ENCODE measurements at regions not wholly inside any gene's neighbourhood (a gene's known extent, or its start where the extent isn't known, plus 50 kb on each side); places are given as distances from the start of the nearest gene placed in this dataset.
"Not testable (repeated sequence)": the region's sequence is repeated elsewhere in the genome, so short reads cannot be mapped to it uniquely, and the experiment has no call there.

- DNase-seq (ENCODE audit: low read depth in 1 of 2, low spot score in 2 of 2); H3K4me3 ChIP-seq; H3K9me3 ChIP-seq (replicated peaks); H3K4me1 ChIP-seq (replicated peaks); H3K27ac ChIP-seq; H3K36me3 ChIP-seq: not testable (repeated sequence)
- H3K27me3 ChIP-seq (replicated peaks), result peaks cover 23% of the 10 kb centered on the region
Observed at GRCh38 chr7:39833865-39834634, 116.0 kb upstream of the CDK13 start.

- Histone ChIP-seq H3K27ac (no peak overlapping the region), H3K27me3 (replicated peaks) (no peaks in the 10 kb centered on the region; the same call in 1 of the 2 replicates), H3K36me3 (no peaks in the 10 kb centered on the region), H3K4me1 (replicated peaks) (no peaks in the 10 kb centered on the region), H3K9me3 (replicated peaks) (no peaks in the 10 kb centered on the region), H3K4me3 (no peak overlapping the region)
- DNase-seq (ENCODE audit: low read depth in 1 of 2, low spot score in 2 of 2), result no peak
Observed at GRCh38 chr7:39838326-39838725, 111.7 kb upstream of the CDK13 start.

DNA sequence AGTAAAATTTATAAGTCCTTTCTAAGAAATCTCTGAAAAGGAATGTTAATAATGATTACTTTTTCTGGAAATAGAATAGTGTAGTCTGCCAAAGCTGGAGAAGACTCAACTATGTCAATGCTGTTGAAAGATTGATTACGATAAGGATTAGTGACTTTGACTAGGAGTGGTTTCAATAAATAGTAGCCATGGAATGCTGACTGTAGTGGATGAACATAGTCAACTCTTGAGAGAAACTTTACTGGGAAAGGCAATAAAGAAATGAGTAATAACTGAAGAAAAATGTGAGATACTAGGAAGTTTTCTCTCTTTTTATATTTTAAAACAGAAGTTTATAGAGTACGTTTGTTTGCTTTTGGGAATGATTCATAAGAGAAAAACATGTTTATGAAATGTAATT is 105.0 kb upstream of the CDK13 start:
- no peak for DNase-seq (ENCODE audit: low read depth in 1 of 2, low spot score in 2 of 2)
- Histone ChIP-seq H3K4me1 (replicated peaks) (no peaks in the 10 kb centered on the region), H3K4me3 (no peak overlapping the region), H3K36me3 (no peaks in the 10 kb centered on the region), H3K27ac (no peak overlapping the region), H3K9me3 (replicated peaks) (no peaks in the 10 kb centered on the region; the same call in 1 of the 2 replicates), H3K27me3 (replicated peaks) (no peaks in the 10 kb centered on the region)

DNA sequence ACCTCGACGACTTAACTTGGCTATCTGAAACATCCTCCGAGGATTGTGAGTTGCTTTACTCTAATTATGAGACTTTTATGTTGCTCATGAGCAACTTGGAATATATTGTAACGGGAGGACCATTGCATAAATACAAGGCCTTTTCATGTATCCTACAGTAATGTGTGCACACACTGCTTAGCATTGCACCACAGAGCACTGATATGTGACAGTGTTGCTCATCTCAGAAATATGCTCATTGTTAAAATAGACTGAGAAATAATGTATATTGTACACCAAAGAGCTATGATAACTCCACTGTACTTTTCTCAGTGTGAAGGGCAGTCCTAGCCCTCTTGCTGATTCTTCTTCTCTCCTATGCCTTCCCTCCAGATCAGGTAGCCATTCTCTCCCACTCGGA is 102.8 kb upstream of the CDK13 start:
- no peaks in the 10 kb centered on the region for H3K4me1 ChIP-seq (replicated peaks)
- no peaks in the 10 kb centered on the region for H3K36me3 ChIP-seq
- H3K27ac ChIP-seq, result no peak overlapping the region
- H3K4me3 ChIP-seq, result no peak overlapping the region
- H3K9me3 ChIP-seq (replicated peaks), result no peaks in the 10 kb centered on the region; the same call in 1 of the 2 replicates
- H3K27me3 ChIP-seq (replicated peaks), result no peaks in the 10 kb centered on the region
- no peak for DNase-seq (ENCODE audit: low read depth in 1 of 2, low spot score in 2 of 2)

DNA sequence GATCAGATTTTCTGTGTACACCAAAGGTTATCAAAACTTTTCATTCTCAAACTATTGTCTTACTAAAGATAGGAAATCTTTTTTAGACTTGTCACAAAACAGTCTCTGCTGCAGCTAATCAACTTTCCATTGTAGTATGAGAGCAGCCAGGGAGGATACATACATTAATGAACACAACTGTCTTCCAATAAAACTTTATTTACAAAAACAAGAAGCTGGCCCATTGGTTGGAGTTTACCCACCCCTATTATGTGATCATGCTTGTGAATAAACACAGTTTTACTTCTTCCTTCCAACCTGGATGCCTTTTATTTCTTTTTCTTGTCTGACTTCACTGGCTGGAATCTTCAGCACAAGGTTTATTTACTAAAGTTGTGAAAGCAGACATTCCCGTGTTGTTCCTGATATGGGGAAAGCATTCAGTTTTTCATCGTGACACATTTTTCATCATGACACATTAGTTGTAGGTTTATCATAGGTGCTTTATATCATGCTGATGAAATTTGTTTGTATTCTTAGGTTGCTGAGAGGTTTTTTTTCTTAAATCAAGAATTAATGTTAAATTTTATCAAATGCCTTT is 98.5 kb upstream of the CDK13 start:
- no peaks in the 10 kb centered on the region for H3K36me3 ChIP-seq
- 0 out of 2 replicates have a peak, but pooled peaks cover 4% of the 10 kb centered on the region for H3K27me3 ChIP-seq (replicated peaks)
- H3K27ac ChIP-seq, result no peak overlapping the region
- H3K9me3 ChIP-seq (replicated peaks), result no peaks in the 10 kb centered on the region; the same call in 1 of the 2 replicates
- H3K4me3 ChIP-seq, result no peak overlapping the region
- no peaks in the 10 kb centered on the region for H3K4me1 ChIP-seq (replicated peaks)
- no peak for DNase-seq (ENCODE audit: low read depth in 1 of 2, low spot score in 2 of 2)

DNA sequence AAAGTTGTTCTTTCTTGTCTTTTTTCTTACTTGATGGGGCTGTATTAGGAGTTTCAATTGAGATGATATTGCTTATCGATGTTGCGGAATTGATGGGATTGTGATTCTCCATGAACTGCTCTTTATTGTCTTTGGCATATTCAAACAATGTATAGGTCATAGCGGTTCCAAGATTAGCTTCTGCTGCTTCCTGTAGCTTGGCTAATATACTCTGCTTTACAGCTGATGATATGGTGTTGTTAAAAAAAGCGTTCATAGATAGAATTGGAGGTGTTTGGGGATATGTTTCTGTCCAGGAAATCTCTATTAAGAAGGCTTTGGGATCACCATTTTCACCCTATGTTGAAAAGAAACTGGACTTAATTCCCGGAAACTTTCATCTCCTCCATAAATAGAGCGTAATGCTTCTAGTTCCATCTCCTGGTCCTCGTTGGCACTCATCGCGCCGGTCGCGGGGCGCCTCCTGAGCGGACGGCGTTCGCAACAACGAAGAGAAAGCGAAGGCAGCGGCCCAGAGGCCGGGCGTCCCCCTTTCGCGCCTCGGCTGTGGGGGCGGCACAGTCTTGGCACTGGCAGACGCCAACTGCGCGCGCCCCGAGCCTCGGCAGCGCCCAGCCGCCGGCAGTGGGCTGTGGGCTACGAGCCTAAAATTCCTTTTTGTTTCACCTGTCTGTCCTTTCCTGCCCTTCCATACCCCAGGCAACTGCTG is 95.3 kb upstream of the CDK13 start:
- peak overlapping the region; percentile 30 for H3K4me3 ChIP-seq
- not testable (repeated sequence) for H3K36me3 ChIP-seq; H3K9me3 ChIP-seq (replicated peaks); DNase-seq (ENCODE audit: low read depth in 1 of 2, low spot score in 2 of 2); H3K4me1 ChIP-seq (replicated peaks); H3K27me3 ChIP-seq (replicated peaks); H3K27ac ChIP-seq

- DNase-seq (ENCODE audit: low read depth in 1 of 2, low spot score in 2 of 2), result peak in 1 of 2 experiments; percentile 11
- Histone ChIP-seq H3K27me3 (replicated peaks) (0 out of 2 replicates have a peak, but pooled peaks cover 4% of the 10 kb centered on the region), H3K4me1 (replicated peaks) (no peaks in the 10 kb centered on the region), H3K4me3 (peak overlapping the region; percentile 30), H3K27ac (no peak overlapping the region), H3K36me3 (no peaks in the 10 kb centered on the region), H3K9me3 (replicated peaks) (no peaks in the 10 kb centered on the region)
Observed at GRCh38 chr7:39855325-39855674, 94.8 kb upstream of the CDK13 start.

- not testable (repeated sequence) for H3K27ac ChIP-seq; DNase-seq (ENCODE audit: low read depth in 1 of 2, low spot score in 2 of 2); H3K36me3 ChIP-seq; H3K27me3 ChIP-seq (replicated peaks); H3K4me1 ChIP-seq (replicated peaks); H3K9me3 ChIP-seq (replicated peaks); H3K4me3 ChIP-seq
Observed at GRCh38 chr7:39863675-39864322, 86.3 kb upstream of the CDK13 start.

GRCh38 chr7:39869888-39870522 is 80.1 kb upstream of the CDK13 start:
- H3K4me1 ChIP-seq (replicated peaks); H3K9me3 ChIP-seq (replicated peaks); H3K4me3 ChIP-seq; H3K36me3 ChIP-seq; H3K27me3 ChIP-seq (replicated peaks); DNase-seq (ENCODE audit: low read depth in 1 of 2, low spot score in 2 of 2); H3K27ac ChIP-seq: not testable (repeated sequence)

GRCh38 chr7:39871610-39872009 is 78.4 kb upstream of the CDK13 start:
- not testable (repeated sequence) for H3K27me3 ChIP-seq (replicated peaks)

GRCh38 chr7:39880556-39880955 is 69.5 kb upstream of the CDK13 start:
- no peak overlapping the region for H3K27ac ChIP-seq
- no peaks in the 10 kb centered on the region for H3K27me3 ChIP-seq (replicated peaks)
- H3K36me3 ChIP-seq, result no peaks in the 10 kb centered on the region
- H3K4me3 ChIP-seq, result no peak overlapping the region
- peaks cover 10% of the 10 kb centered on the region; the same call in 1 of the 2 replicates for H3K9me3 ChIP-seq (replicated peaks)
- no peak for DNase-seq (ENCODE audit: low read depth in 1 of 2, low spot score in 2 of 2)
- H3K4me1 ChIP-seq (replicated peaks), result no peaks in the 10 kb centered on the region

More at GRCh38 chr7:39871610-39872009, 78.4 kb upstream of the CDK13 start:
- not testable (repeated sequence) for H3K4me3 ChIP-seq; H3K4me1 ChIP-seq (replicated peaks); H3K27ac ChIP-seq; H3K9me3 ChIP-seq (replicated peaks); DNase-seq (ENCODE audit: low read depth in 1 of 2, low spot score in 2 of 2); H3K36me3 ChIP-seq

GRCh38 chr7:39882148-39882784 is 67.8 kb upstream of the CDK13 start:
- no peak for DNase-seq (ENCODE audit: low read depth in 1 of 2, low spot score in 2 of 2)
- Histone ChIP-seq H3K27me3 (replicated peaks) (no peaks in the 10 kb centered on the region), H3K9me3 (replicated peaks) (peaks cover 10% of the 10 kb centered on the region; the same call in 1 of the 2 replicates), H3K36me3 (no peaks in the 10 kb centered on the region), H3K27ac (no peak overlapping the region), H3K4me1 (replicated peaks) (no peaks in the 10 kb centered on the region), H3K4me3 (no peak overlapping the region)

GRCh38 chr7:39883812-39884390 is 66.2 kb upstream of the CDK13 start:
- Histone ChIP-seq H3K4me1 (replicated peaks) (no peaks in the 10 kb centered on the region), H3K9me3 (replicated peaks) (peaks cover 10% of the 10 kb centered on the region; the same call in 1 of the 2 replicates), H3K27me3 (replicated peaks) (no peaks in the 10 kb centered on the region), H3K36me3 (no peaks in the 10 kb centered on the region), H3K27ac (no peak overlapping the region), H3K4me3 (no peak overlapping the region)
- no peak for DNase-seq (ENCODE audit: low read depth in 1 of 2, low spot score in 2 of 2)
